ENCODE measurements at regions not wholly inside any gene's neighbourhood (a gene's known extent, or its start where the extent isn't known, plus 50 kb on each side); places are given as distances from the start of the nearest gene placed in this dataset.
"Not testable (repeated sequence)": the region's sequence is repeated elsewhere in the genome, so short reads cannot be mapped to it uniquely, and the experiment has no call there.

DNA sequence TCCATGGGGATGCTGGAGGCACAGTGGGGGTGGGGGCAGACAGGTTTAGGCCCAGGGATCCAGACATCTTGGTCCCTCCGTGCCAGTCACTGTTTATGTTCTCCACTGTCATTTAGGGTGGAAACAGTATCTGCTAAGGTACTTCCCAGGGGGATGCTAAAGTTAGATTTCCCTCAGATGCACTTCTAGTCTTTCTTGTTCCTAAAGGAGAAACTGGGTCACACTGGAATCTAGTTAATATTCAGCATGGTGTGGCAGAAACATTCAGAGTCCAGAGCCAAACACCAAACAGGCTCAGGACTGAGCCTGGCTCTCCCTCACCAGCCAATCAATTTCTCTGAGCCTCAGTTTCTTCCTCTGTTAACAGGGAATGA lies 83.4 kb upstream of the PLET1 start:
- POLR2A ChIA-PET: no interaction called here
- TF ChIP-seq HDGF (IDR thresholded peaks at IDR 0.05; ENCODE audit: borderline replicate concordance) (no peak), BHLHE40 (IDR thresholded peaks at IDR 0.05; ENCODE audit: borderline replicate concordance) (no peak), SUZ12 (IDR thresholded peaks at IDR 0.05) (no peak), FOXK2 (IDR thresholded peaks at IDR 0.05) (no peak), PKNOX1 (IDR thresholded peaks at IDR 0.05) (no peak), LEF1 (IDR thresholded peaks at IDR 0.05; ENCODE audit: borderline replicate concordance) (no peak), NFRKB (IDR thresholded peaks at IDR 0.05) (no peak), ZNF384 (IDR thresholded peaks at IDR 0.05) (no peak), ARNT (IDR thresholded peaks at IDR 0.05) (no peak), L3MBTL2 (conservative IDR thresholded peaks at IDR 0.05) (no peak), TARDBP (IDR thresholded peaks at IDR 0.05) (no peak)
- CTCF ChIA-PET: no interaction called here

DNA sequence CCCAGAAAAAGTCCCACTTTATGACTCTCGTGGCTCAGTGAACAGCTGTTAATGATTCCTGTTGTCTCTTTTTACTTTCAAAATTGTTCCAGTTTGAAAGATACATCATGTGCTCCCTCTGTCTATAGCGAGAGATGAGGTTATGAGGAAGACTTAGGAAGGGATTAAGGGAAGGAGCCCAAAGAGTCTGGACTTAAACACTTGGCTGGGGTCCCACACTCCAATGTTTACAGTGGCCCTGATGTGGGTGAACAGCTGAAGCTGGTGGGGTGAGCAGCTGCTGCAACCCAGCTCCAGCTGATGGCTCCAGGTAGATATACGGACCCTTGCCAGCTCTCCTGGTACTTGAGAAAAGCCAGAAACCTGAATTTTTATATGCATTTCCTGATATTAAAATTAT lies 84.5 kb upstream of the PLET1 start:
- no peak for DNase-seq (ENCODE audit: extremely low spot score)
- ChIA-PET CTCF (no interaction called here), POLR2A (no interaction called here)
- no peak for TF ChIP-seq FOXK2 (IDR thresholded peaks at IDR 0.05)
- no peak for TF ChIP-seq PKNOX1 (IDR thresholded peaks at IDR 0.05)
- no peak for TF ChIP-seq ELF4 (IDR thresholded peaks at IDR 0.05)
- no peak for TF ChIP-seq BHLHE40 (IDR thresholded peaks at IDR 0.05; ENCODE audit: borderline replicate concordance)
- TF ChIP-seq CTBP1 (IDR thresholded peaks at IDR 0.05; ENCODE audit: borderline replicate concordance): no peak
- no peak for TF ChIP-seq FOXM1 (IDR thresholded peaks at IDR 0.05; ENCODE audit: borderline replicate concordance)
- TF ChIP-seq LEF1 (IDR thresholded peaks at IDR 0.05; ENCODE audit: borderline replicate concordance): no peak
- TF ChIP-seq NFRKB (IDR thresholded peaks at IDR 0.05): no peak
- TF ChIP-seq SUZ12 (IDR thresholded peaks at IDR 0.05): no peak
- TF ChIP-seq HDGF (IDR thresholded peaks at IDR 0.05; ENCODE audit: borderline replicate concordance): no peak
- TF ChIP-seq ZNF384 (IDR thresholded peaks at IDR 0.05): no peak
- no peak for TF ChIP-seq FOXA1 (IDR thresholded peaks at IDR 0.05)
- TF ChIP-seq L3MBTL2 (conservative IDR thresholded peaks at IDR 0.05): no peak
- TF ChIP-seq TARDBP (IDR thresholded peaks at IDR 0.05): no peak
- TF ChIP-seq SP1 (IDR thresholded peaks at IDR 0.05): no peak
- no peak for TF ChIP-seq ARNT (IDR thresholded peaks at IDR 0.05)

More for the DNA sequence above, 83.4 kb upstream of the PLET1 start:
- no peak for DNase-seq (ENCODE audit: extremely low spot score)

DNA sequence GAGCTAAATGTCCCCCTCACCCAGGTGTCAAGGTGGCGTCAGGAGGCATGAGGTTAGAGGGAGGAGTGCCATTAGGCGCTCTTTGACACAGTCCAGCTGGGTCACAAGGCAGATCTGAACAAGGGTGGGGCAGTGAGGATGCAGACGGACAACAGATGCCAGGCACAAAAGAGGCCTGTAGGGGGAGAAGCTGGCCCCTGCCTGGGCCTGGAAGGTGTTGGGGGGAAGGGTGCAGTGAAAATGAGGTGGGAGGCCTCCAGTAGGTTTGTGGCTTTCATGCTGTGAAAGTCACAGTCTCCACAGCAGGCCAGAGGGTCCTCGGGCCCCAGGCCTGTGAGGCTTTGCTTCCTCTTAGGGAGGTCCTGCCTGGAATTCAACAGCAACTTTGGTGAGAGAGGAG lies 85.0 kb upstream of the PLET1 start:
- POLR2A ChIA-PET: no interaction called here
- CTCF ChIA-PET: interaction anchor here (0.6 kb wide), 1 partner anchor 654 kb away, joined by 3 read pairs; no protein-coding TSS in a partner anchor
- TF ChIP-seq FOXK2 (IDR thresholded peaks at IDR 0.05) (no peak), NFRKB (IDR thresholded peaks at IDR 0.05) (no peak), SP1 (IDR thresholded peaks at IDR 0.05) (no peak), ELF4 (IDR thresholded peaks at IDR 0.05) (no peak), ARNT (IDR thresholded peaks at IDR 0.05) (no peak), FOXA1 (IDR thresholded peaks at IDR 0.05) (no peak), BHLHE40 (IDR thresholded peaks at IDR 0.05; ENCODE audit: borderline replicate concordance) (no peak), ZNF384 (IDR thresholded peaks at IDR 0.05) (no peak), HDGF (IDR thresholded peaks at IDR 0.05; ENCODE audit: borderline replicate concordance) (no peak), TARDBP (IDR thresholded peaks at IDR 0.05) (no peak), SUZ12 (IDR thresholded peaks at IDR 0.05) (no peak), FOXM1 (IDR thresholded peaks at IDR 0.05; ENCODE audit: borderline replicate concordance) (no peak), CTBP1 (IDR thresholded peaks at IDR 0.05; ENCODE audit: borderline replicate concordance) (no peak), LEF1 (IDR thresholded peaks at IDR 0.05; ENCODE audit: borderline replicate concordance) (no peak)
- peak; percentile 37 for DNase-seq (ENCODE audit: extremely low spot score)

DNA sequence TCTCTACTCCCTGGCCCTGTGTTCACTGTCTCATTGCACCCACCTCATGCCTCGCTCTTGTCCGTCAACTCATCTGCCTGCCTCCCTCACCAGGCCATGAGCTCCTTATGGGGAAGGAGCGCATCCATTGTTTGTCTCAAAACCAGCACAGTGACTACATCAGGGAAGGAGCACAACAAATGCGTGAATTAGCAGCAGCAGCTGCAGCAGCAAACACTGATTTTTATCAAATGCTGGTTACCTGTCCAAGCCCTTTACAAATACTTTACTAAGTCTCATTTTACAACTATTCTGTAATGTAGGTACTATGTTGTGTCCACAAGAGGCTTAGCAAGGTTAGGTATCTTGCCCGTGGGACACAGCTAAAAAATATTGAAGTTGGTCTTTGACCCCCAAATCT lies 85.9 kb upstream of the PLET1 start:
- TF ChIP-seq CTBP1 (IDR thresholded peaks at IDR 0.05; ENCODE audit: borderline replicate concordance) (no peak), ELF4 (IDR thresholded peaks at IDR 0.05) (no peak), FOXA1 (IDR thresholded peaks at IDR 0.05) (no peak), ZNF384 (IDR thresholded peaks at IDR 0.05) (no peak), HDGF (IDR thresholded peaks at IDR 0.05; ENCODE audit: borderline replicate concordance) (no peak), LEF1 (IDR thresholded peaks at IDR 0.05; ENCODE audit: borderline replicate concordance) (no peak), SUZ12 (IDR thresholded peaks at IDR 0.05) (no peak)
- DNase-seq (ENCODE audit: extremely low spot score): no peak
- CTCF ChIA-PET: no interaction called here
- POLR2A ChIA-PET: no interaction called here

- DNase-seq (ENCODE audit: extremely low spot score): no peak
- TF ChIP-seq TARDBP (IDR thresholded peaks at IDR 0.05) (no peak), ELF4 (IDR thresholded peaks at IDR 0.05) (no peak), NFRKB (IDR thresholded peaks at IDR 0.05) (no peak), ARNT (IDR thresholded peaks at IDR 0.05) (no peak), LEF1 (IDR thresholded peaks at IDR 0.05; ENCODE audit: borderline replicate concordance) (no peak), BHLHE40 (IDR thresholded peaks at IDR 0.05; ENCODE audit: borderline replicate concordance) (no peak), SUZ12 (IDR thresholded peaks at IDR 0.05) (no peak)
- ChIA-PET POLR2A (no interaction called here), CTCF (no interaction called here)
Observed at GRCh38 chr11:112348480-112349029, 87.9 kb upstream of the PLET1 start.

DNA sequence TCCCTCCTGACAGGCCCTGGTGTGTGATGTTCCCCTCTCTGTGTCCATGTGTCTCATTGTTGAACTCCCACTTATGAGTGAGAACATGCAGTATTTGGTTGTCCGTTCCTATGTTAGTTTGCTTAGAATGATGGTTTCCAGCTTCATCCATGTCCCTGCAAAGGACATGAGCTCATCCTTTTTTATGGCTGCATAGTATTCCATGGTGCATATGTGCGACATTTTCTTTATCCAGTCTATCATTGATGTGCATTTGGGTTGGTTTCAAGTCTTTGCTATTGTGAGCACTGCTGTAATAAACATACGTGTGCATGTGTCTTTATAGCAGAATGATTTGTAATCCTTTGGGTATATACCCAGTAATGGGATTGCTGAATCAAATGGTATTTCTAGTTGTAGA lies 90.8 kb upstream of the PLET1 start:
- POLR2A ChIA-PET; CTCF ChIA-PET; DNase-seq (ENCODE audit: extremely low spot score): not testable (repeated sequence)

GRCh38 chr11:112352907-112353306 lies 92.2 kb upstream of the PLET1 start:
- ChIA-PET CTCF (no interaction called here), POLR2A (no interaction called here)
- no peak for DNase-seq (ENCODE audit: extremely low spot score)
- TF ChIP-seq ZNF384 (IDR thresholded peaks at IDR 0.05): no peak
- no peak for TF ChIP-seq PKNOX1 (IDR thresholded peaks at IDR 0.05)
- no peak for TF ChIP-seq NFRKB (IDR thresholded peaks at IDR 0.05)
- TF ChIP-seq SUZ12 (IDR thresholded peaks at IDR 0.05): no peak
- TF ChIP-seq FOXA1 (IDR thresholded peaks at IDR 0.05): no peak
- no peak for TF ChIP-seq LEF1 (IDR thresholded peaks at IDR 0.05; ENCODE audit: borderline replicate concordance)
- TF ChIP-seq BHLHE40 (IDR thresholded peaks at IDR 0.05; ENCODE audit: borderline replicate concordance): no peak
- TF ChIP-seq SP1 (IDR thresholded peaks at IDR 0.05): no peak
- no peak for TF ChIP-seq L3MBTL2 (conservative IDR thresholded peaks at IDR 0.05)
- TF ChIP-seq ARNT (IDR thresholded peaks at IDR 0.05): no peak
- no peak for TF ChIP-seq ELF4 (IDR thresholded peaks at IDR 0.05)
- TF ChIP-seq FOXK2 (IDR thresholded peaks at IDR 0.05): no peak
- TF ChIP-seq HDGF (IDR thresholded peaks at IDR 0.05; ENCODE audit: borderline replicate concordance): no peak
- TF ChIP-seq FOXM1 (IDR thresholded peaks at IDR 0.05; ENCODE audit: borderline replicate concordance): no peak
- TF ChIP-seq TARDBP (IDR thresholded peaks at IDR 0.05): no peak
- no peak for TF ChIP-seq CTBP1 (IDR thresholded peaks at IDR 0.05; ENCODE audit: borderline replicate concordance)
